ENCODE measurements at regions not wholly inside any gene's neighbourhood (a gene's known extent, or its start where the extent isn't known, plus 50 kb on each side); places are given as distances from the start of the nearest gene placed in this dataset.
"Not testable (repeated sequence)": the region's sequence is repeated elsewhere in the genome, so short reads cannot be mapped to it uniquely, and the experiment has no call there.

GRCh38 chr3:10109-10996 is 186.2 kb upstream of the CHL1 start:
- WGBS = 18% methylated on average over 12 of the region's 15 CpGs
- H3K4me3 ChIP-seq (ENCODE audit: low read length); H3K27ac ChIP-seq (ENCODE audit: low read length); DNase-seq; intact Hi-C loops (cut with DNase I); H3K4me1 ChIP-seq (ENCODE audit: control insufficient read depth, insufficient read depth, low read length); H3K27me3 ChIP-seq (ENCODE audit: control insufficient read depth, insufficient read depth); H3K9me3 ChIP-seq (ENCODE audit: control insufficient read depth, low read length): not testable (repeated sequence)
- peak in 1 of 2 donors; percentile 46 for ATAC-seq

DNA sequence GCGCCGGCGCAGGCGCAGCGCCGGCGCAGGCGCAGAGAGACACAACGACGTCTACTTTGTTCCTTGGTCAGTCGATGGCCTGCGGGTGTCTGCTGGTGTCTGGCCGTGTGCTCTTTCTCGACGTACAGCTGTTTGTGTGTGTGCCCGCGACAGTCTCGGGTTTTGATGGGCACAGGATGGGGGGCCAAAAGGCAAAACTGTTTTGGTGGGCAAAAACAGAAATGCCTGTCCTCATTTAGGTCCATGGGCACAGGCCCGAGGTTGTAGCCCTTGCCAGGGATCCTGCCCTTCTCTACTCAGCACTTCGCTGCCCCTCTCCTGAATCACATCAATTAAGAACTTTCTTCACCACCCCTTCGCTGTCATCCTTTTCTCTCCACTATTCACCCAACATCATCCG is 184.8 kb upstream of the CHL1 start:
- Histone ChIP-seq H3K9me3 (ENCODE audit: control insufficient read depth, low read length) (no peaks in the 10 kb centered on the region), H3K4me3 (ENCODE audit: low read length) (no peak overlapping the region), H3K4me1 (ENCODE audit: control insufficient read depth, insufficient read depth, low read length) (no peaks in the 10 kb centered on the region), H3K27ac (ENCODE audit: low read length) (no peak overlapping the region), H3K27me3 (ENCODE audit: control insufficient read depth, insufficient read depth) (no peaks in the 10 kb centered on the region)
- peak; percentile 14 to 49 (median 18) for DNase-seq
- intact Hi-C loops (cut with DNase I) = no loop called here
- 68% methylated on average over 19 of the region's 22 CpGs for WGBS
- ATAC-seq = peak; percentile 77

GRCh38 chr3:14652-15051 is 181.9 kb upstream of the CHL1 start:
- Histone ChIP-seq H3K9me3 (ENCODE audit: control insufficient read depth, low read length) (no peaks in the 10 kb centered on the region), H3K27ac (ENCODE audit: low read length) (no peak overlapping the region), H3K4me1 (ENCODE audit: control insufficient read depth, insufficient read depth, low read length) (no peaks in the 10 kb centered on the region), H3K4me3 (ENCODE audit: low read length) (no peak overlapping the region), H3K27me3 (ENCODE audit: control insufficient read depth, insufficient read depth) (no peaks in the 10 kb centered on the region)
- 69% methylated on average over 3 of the region's 3 CpGs for WGBS
- intact Hi-C loops (cut with DNase I) = no loop called here
- no peak for DNase-seq
- no peak for ATAC-seq

- intact Hi-C loops (cut with DNase I) = no loop called here
- no peak overlapping the region for H3K27ac ChIP-seq (ENCODE audit: low read length)
- WGBS = 68% methylated on average over 2 of the region's 2 CpGs
Observed at GRCh38 chr3:16366-16765, 180.2 kb upstream of the CHL1 start.

DNA sequence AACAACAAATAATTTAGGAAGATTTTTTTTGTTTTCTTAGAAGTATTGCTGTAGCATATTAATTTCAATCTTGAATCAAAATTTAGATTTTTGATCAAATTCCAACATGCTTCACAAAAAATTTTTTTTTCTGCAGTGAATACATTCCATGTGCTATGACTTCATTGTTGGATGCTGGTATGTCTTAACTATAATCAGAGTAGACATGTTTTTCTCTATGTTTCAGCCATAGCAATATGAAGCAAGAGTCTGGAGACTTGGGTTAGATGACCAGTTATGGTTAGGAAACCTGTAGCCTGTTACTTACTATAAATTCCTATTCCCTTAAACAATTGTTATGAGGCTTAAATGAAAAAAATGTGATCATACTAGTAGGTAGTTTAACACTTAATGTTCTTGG is 176.1 kb upstream of the CHL1 start:
- no peak overlapping the region for H3K4me3 ChIP-seq (ENCODE audit: low read length)
- DNase-seq (no peak), ATAC-seq (no peak)
- intact Hi-C loops (cut with DNase I) = no loop called here
- H3K4me1 ChIP-seq (ENCODE audit: control insufficient read depth, insufficient read depth, low read length) = no peaks in the 10 kb centered on the region
- no peaks in the 10 kb centered on the region for H3K9me3 ChIP-seq (ENCODE audit: control insufficient read depth, low read length)
- no peak overlapping the region for H3K27ac ChIP-seq (ENCODE audit: low read length)
- no peaks in the 10 kb centered on the region for H3K27me3 ChIP-seq (ENCODE audit: control insufficient read depth, insufficient read depth)

More at GRCh38 chr3:16366-16765, 180.2 kb upstream of the CHL1 start:
- Histone ChIP-seq H3K9me3 (ENCODE audit: control insufficient read depth, low read length) (no peaks in the 10 kb centered on the region), H3K4me3 (ENCODE audit: low read length) (no peak overlapping the region), H3K4me1 (ENCODE audit: control insufficient read depth, insufficient read depth, low read length) (no peaks in the 10 kb centered on the region), H3K27me3 (ENCODE audit: control insufficient read depth, insufficient read depth) (no peaks in the 10 kb centered on the region)
- no peak for ATAC-seq
- no peak for DNase-seq

GRCh38 chr3:24006-24405 is 172.6 kb upstream of the CHL1 start:
- Histone ChIP-seq H3K27ac (ENCODE audit: low read length) (no peak overlapping the region), H3K9me3 (ENCODE audit: control insufficient read depth, low read length) (no peaks in the 10 kb centered on the region), H3K4me3 (ENCODE audit: low read length) (no peak overlapping the region), H3K27me3 (ENCODE audit: control insufficient read depth, insufficient read depth) (no peaks in the 10 kb centered on the region), H3K4me1 (ENCODE audit: control insufficient read depth, insufficient read depth, low read length) (no peaks in the 10 kb centered on the region)
- ATAC-seq = no peak
- intact Hi-C loops (cut with DNase I) = no loop called here
- DNase-seq = no peak
- WGBS = 39% methylated on average over 3 of the region's 3 CpGs

DNA sequence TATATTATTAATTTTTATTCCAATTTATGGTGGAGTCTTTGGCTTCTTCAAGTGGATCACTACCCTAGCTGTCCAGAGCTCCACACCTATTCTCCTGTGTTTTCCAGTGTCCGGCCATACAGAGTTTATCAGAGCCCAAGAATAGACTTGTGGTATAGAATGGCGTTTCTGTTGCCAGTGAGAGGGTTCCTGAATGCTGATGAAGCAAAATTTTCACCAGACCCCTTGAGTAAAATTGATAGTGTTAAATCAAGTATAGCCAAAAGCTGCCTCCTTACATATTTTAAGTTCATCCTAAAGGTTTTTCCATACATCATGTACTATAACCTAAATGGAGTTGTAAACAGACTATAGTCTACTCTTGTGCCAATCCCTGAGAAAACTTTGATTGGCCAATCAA is 171.5 kb upstream of the CHL1 start:
- no peaks in the 10 kb centered on the region for H3K9me3 ChIP-seq (ENCODE audit: control insufficient read depth, low read length)
- ATAC-seq (no peak), DNase-seq (no peak)
- WGBS = 32% methylated on average over 2 of the region's 2 CpGs
- no peak overlapping the region for H3K4me3 ChIP-seq (ENCODE audit: low read length)
- H3K27ac ChIP-seq (ENCODE audit: low read length) = no peak overlapping the region
- intact Hi-C loops (cut with DNase I) = no loop called here
- no peaks in the 10 kb centered on the region for H3K4me1 ChIP-seq (ENCODE audit: control insufficient read depth, insufficient read depth, low read length)
- H3K27me3 ChIP-seq (ENCODE audit: control insufficient read depth, insufficient read depth) = no peaks in the 10 kb centered on the region

DNA sequence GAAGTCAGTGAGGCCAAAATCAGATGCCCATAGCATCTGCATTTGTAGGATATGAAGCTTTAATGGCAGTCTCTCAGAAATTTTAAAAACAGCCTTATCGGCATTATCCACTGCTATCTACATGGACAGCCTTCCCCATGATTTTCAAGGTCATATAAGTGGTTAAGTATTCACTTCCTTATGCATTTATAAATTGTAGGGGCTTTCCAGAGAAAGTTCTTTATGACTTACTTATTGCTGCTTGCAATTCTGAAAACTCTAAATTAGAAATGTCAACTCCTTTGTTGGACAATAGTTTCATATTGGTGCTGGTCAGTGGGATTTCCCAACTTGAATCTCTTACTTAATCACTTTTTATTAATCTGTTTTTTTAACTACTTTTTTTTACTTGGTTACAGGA is 160.6 kb upstream of the CHL1 start:
- intact Hi-C loops (cut with DNase I); ATAC-seq; H3K27ac ChIP-seq (ENCODE audit: low read length); H3K27me3 ChIP-seq (ENCODE audit: control insufficient read depth, insufficient read depth); DNase-seq; H3K9me3 ChIP-seq (ENCODE audit: control insufficient read depth, low read length); H3K4me1 ChIP-seq (ENCODE audit: control insufficient read depth, insufficient read depth, low read length); H3K4me3 ChIP-seq (ENCODE audit: low read length): not testable (repeated sequence)
- 82% methylated on average over 1 of the region's 1 CpG for WGBS

DNA sequence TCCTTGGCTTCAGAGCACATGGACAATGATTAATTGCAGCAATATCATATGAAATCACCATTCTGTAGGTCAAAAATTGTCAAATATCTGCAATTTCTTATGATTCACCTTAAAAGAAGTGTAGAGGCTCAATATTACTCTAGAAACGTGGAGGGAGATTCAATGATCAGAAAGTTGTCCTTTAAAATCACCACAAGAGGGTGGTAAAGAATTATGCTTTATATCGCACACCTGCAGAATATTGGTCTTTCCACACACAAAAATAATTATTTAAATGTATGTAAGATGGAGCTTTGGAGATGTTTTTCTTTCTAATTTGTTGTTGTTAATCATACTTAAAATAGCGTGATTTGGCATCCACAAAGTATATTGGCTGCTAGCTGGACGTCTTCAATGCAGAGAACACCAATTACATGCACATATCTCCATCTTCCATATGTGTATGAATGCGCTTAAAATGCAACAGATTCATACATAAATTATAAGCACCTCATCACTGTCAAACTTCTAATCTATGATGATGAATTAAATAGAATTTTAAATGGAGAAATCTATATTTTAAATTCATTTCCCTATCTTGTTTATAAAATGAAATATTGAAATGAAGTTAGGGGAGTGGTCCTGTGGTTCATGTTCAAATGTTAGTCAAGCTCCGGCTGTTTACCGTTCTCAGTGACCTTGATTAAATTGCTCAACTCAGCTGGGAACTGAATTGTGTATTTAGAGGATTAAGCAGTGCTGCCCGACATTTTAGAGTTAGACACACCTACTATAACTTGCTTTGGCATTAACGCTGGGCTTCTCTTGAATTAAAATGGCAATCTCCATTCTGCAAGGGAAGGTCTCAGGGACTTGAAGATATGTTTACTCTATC is 153.5 kb upstream of the CHL1 start:
- H3K9me3 ChIP-seq (ENCODE audit: control insufficient read depth, low read length); ATAC-seq; intact Hi-C loops (cut with DNase I); H3K27me3 ChIP-seq (ENCODE audit: control insufficient read depth, insufficient read depth); H3K4me1 ChIP-seq (ENCODE audit: control insufficient read depth, insufficient read depth, low read length); DNase-seq; H3K27ac ChIP-seq (ENCODE audit: low read length); H3K4me3 ChIP-seq (ENCODE audit: low read length): not testable (repeated sequence)
- WGBS = 49% methylated on average over 9 of the region's 9 CpGs

GRCh38 chr3:44028-44676 is 152.4 kb upstream of the CHL1 start:
- DNase-seq (no peak), ATAC-seq (no peak)
- Histone ChIP-seq H3K4me1 (ENCODE audit: control insufficient read depth, insufficient read depth, low read length) (no peaks in the 10 kb centered on the region), H3K9me3 (ENCODE audit: control insufficient read depth, low read length) (no peaks in the 10 kb centered on the region), H3K27ac (ENCODE audit: low read length) (no peak overlapping the region), H3K4me3 (ENCODE audit: low read length) (no peak overlapping the region), H3K27me3 (ENCODE audit: control insufficient read depth, insufficient read depth) (no peaks in the 10 kb centered on the region)
- 74% methylated on average over 9 of the region's 9 CpGs for WGBS
- intact Hi-C loops (cut with DNase I) = no loop called here

GRCh38 chr3:44941-45340 is 151.6 kb upstream of the CHL1 start:
- H3K4me3 ChIP-seq (ENCODE audit: low read length); H3K27me3 ChIP-seq (ENCODE audit: control insufficient read depth, insufficient read depth); DNase-seq; H3K9me3 ChIP-seq (ENCODE audit: control insufficient read depth, low read length); H3K27ac ChIP-seq (ENCODE audit: low read length); ATAC-seq; intact Hi-C loops (cut with DNase I); H3K4me1 ChIP-seq (ENCODE audit: control insufficient read depth, insufficient read depth, low read length): not testable (repeated sequence)
- 85% methylated on average over 5 of the region's 5 CpGs for WGBS
